ENCODE measurements at regions not wholly inside any gene's neighbourhood (a gene's known extent, or its start where the extent isn't known, plus 50 kb on each side); places are given as distances from the start of the nearest gene placed in this dataset.

DNA sequence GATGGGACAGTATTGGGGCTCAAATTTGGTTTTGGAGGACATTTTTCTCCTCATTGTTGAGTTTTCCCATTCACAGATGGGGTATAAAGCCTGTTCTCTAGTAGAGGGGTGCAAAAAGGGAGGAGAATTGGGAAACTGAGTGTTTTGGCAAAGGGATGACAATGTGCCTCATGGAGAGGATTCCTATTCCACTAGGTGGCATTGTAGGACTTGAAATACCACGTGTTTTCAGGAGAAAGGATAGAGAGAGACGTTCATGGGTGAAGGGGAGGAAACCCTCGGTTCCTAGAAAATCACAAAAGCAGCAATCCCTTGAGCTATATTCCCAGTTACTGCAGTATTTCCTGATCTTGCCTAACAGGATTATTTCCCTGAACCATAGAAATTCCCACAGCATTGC is 113.7 kb upstream of the SRD5A2 start:
- Histone ChIP-seq H4K8ac (ENCODE audit: low read depth in 2 of 2, low read length in 2 of 2) (no peak overlapping the region), H3K36me3 (ENCODE audit: control insufficient read depth, insufficient read depth, low read length) (no peaks in the 10 kb centered on the region), H3K9ac (ENCODE audit: low read depth, low read length) (no peak overlapping the region), H3K4me2 (ENCODE audit: low read depth, low read length) (no peak overlapping the region), H4K91ac (ENCODE audit: insufficient read depth, low read depth, low read length) (no peak overlapping the region), H2BK120ac (ENCODE audit: low read depth, low read length) (no peak overlapping the region), H3K4ac (ENCODE audit: low read depth, low read length) (no peak overlapping the region), H2BK20ac (ENCODE audit: low read depth, low read length) (no peak overlapping the region), H4K20me1 (ENCODE audit: insufficient read depth, low read length) (no peaks in the 10 kb centered on the region), H3K18ac (ENCODE audit: low read depth, low read length) (no peak overlapping the region), H3K56ac (ENCODE audit: extremely low read depth, insufficient read depth, low read length) (no peak overlapping the region), H3K4me3 (ENCODE audit: insufficient read depth, low read depth, low read length) (no peak overlapping the region), H2BK5ac (ENCODE audit: low read depth, low read length, poor library complexity, severe bottlenecking) (no peak overlapping the region), H3K14ac (replicated peaks; ENCODE audit: low read depth, low read length) (no peak overlapping the region), H2AK5ac (ENCODE audit: low read depth, low read length) (no peak overlapping the region), H3K23ac (ENCODE audit: low read depth, low read length) (no peak overlapping the region), H2BK15ac (ENCODE audit: low read depth, low read length) (no peak overlapping the region), H3K79me1 (ENCODE audit: low read depth in 1 of 2, low read length in 2 of 2) (no peaks in the 10 kb centered on the region), H3K27ac (ENCODE audit: insufficient read depth, low read length) (no peak overlapping the region), H3K9me1 (ENCODE audit: insufficient read depth, low read length) (no peaks in the 10 kb centered on the region), H4K5ac (ENCODE audit: low read depth, low read length) (no peak overlapping the region), H2AFZ (replicated peaks; ENCODE audit: low read length, poor library complexity) (no peak overlapping the region), H3K27me3 (ENCODE audit: control insufficient read depth, insufficient read depth, low read length) (no peaks in the 10 kb centered on the region), H2AK9ac (replicated peaks; ENCODE audit: low read depth, low read length, poor library complexity) (no peak overlapping the region), H3K4me1 (ENCODE audit: control insufficient read depth, insufficient read depth, low read length) (no peaks in the 10 kb centered on the region), H3K9me3 (ENCODE audit: control insufficient read depth, insufficient read depth, low read length) (peaks cover 16% of the 10 kb centered on the region)
- DNase-seq (peak; percentile 8), ATAC-seq (ENCODE audit: low read depth) (no peak)
- dilution Hi-C loops (cut with HindIII; ENCODE audit: low sequenced_read_pairs, unreplicated experiment), result no loop called here
- TF ChIP-seq, protein P1, sequence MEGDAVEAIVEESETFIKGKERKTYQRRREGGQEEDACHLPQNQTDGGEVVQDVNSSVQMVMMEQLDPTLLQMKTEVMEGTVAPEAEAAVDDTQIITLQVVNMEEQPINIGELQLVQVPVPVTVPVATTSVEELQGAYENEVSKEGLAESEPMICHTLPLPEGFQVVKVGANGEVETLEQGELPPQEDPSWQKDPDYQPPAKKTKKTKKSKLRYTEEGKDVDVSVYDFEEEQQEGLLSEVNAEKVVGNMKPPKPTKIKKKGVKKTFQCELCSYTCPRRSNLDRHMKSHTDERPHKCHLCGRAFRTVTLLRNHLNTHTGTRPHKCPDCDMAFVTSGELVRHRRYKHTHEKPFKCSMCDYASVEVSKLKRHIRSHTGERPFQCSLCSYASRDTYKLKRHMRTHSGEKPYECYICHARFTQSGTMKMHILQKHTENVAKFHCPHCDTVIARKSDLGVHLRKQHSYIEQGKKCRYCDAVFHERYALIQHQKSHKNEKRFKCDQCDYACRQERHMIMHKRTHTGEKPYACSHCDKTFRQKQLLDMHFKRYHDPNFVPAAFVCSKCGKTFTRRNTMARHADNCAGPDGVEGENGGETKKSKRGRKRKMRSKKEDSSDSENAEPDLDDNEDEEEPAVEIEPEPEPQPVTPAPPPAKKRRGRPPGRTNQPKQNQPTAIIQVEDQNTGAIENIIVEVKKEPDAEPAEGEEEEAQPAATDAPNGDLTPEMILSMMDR (conservative IDR thresholded peaks at IDR 0.05; ENCODE audit: low read depth, low read length), result 0 out of 2 replicates have a peak, but pooled peaks have one; percentile 24
- TF ChIP-seq FOS (IDR thresholded peaks at IDR 0.05; ENCODE audit: low read depth, low read length), result no peak
- TF ChIP-seq RAD21 (IDR thresholded peaks at IDR 0.05; ENCODE audit: low read length), result peak; percentile 35
- no peak for TF ChIP-seq MAZ (IDR thresholded peaks at IDR 0.05; ENCODE audit: borderline replicate concordance, low read depth, low read length)
- TF ChIP-seq RCOR1 (IDR thresholded peaks at IDR 0.05; ENCODE audit: insufficient replicate concordance, low read length), result no peak
- in situ Hi-C loops (cut with MboI; ENCODE audit: low sequenced_read_pairs), result no loop called here
- ChIA-PET POLR2A (ENCODE audit: unreplicated experiment) (no interaction called here), CTCF (no interaction called here)
- intact Hi-C loops (cut with micrococcal nuclease), result no loop called here
- no CpG with 5 or more reads among the region's 3 CpGs for WGBS, 2 experiments (ENCODE audit: extremely low coverage in 2 of 2, insufficient read length in 1 of 2)
- BruUV-seq (replicated peaks), result no TSS peak

Data from IMR-90 (cell line).